Activated T-cell treated with anti-CD3 and anti-CD28 coated beads, Interleukin-2, amount 50 U/mL, for 48 hours (primary cell): ENCODE measurements at regions not wholly inside any gene's neighbourhood (a gene's known extent, or its start where the extent isn't known, plus 50 kb on each side); places are given as distances from the start of the nearest gene placed in this dataset.

ENCODE experiments used
- DNase-seq, 2 experiments: peaks; one replicate each; pipeline ENCODE4 v3.0.0-alpha.2; 2020

DNA sequence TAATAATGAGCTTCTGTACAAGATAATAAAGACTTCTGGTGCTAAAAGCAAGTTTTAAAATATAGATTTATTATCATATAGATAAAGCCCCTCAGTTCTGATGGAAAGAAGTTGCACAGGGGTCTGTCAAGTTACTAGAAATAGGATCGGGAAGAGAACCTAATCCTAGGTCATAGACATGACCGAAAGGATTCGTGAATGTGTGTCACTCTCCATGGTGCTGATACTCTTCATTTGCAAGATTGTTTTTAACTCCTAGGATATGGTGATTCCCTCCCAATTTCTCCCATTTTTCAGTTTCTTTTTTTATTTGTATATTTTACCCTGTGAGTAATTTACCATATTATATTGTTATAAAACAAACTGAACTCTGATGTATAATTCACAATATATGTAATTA is 58.9 kb upstream of the CTNNA2 start:
- no peak for DNase-seq

DNA sequence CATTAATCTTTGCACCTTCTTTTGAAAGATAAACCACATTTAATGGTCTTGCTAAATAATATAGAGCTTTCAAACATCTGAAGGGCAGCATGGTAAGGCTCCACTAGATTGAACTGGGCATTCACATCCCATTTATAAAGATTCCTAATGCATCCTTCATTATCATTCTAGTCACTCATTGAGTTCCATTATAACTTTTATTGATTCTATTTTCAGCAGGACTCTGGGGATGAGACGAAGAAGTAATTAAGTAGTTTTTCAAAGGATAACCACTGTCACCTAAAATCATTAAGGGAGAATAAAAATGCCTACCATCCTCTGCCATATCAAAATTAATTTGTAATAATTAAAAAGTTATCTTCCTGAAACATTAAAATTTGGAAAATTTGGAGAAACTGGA is 60.2 kb upstream of the CTNNA2 start:
- DNase-seq: no peak

DNA sequence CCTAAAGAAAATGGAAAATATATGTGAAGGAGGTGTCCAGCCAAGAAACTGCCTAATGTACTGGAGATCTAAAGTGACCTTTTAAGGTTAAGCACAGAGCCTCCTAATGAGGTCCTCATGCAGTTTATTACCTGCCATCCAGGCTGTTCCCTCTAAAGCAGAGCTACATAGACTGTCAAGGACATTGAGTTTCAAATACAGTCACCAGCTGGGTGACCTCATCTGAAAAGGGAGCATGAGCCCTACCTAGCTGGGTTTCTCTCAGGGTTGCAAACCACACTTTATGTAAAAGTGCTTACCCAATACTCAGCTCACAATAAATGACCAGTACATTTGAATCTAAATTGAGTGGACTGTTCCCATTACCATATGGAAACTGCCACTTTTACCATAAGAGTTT is 65.4 kb upstream of the CTNNA2 start:
- DNase-seq: no peak

DNA sequence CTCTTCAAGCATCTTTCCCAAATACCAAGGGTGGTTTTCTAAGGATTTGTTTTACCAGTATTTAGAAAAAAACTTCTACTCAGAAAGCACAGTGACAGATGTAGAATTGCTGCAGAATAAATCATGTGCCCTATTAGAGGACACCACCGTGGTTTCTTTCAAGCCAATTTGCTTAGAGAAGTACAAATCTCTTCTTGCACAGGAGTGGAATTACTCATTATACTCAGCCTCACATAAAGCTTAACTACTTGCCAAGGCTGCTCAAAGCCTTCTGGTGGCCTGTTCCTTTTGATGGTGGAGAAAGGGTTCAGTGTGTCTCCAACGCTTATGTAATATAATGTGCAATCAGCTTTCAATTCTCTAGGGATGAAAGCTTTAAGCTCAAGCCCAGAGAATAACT is 66.5 kb upstream of the CTNNA2 start:
- no peak for DNase-seq

DNA sequence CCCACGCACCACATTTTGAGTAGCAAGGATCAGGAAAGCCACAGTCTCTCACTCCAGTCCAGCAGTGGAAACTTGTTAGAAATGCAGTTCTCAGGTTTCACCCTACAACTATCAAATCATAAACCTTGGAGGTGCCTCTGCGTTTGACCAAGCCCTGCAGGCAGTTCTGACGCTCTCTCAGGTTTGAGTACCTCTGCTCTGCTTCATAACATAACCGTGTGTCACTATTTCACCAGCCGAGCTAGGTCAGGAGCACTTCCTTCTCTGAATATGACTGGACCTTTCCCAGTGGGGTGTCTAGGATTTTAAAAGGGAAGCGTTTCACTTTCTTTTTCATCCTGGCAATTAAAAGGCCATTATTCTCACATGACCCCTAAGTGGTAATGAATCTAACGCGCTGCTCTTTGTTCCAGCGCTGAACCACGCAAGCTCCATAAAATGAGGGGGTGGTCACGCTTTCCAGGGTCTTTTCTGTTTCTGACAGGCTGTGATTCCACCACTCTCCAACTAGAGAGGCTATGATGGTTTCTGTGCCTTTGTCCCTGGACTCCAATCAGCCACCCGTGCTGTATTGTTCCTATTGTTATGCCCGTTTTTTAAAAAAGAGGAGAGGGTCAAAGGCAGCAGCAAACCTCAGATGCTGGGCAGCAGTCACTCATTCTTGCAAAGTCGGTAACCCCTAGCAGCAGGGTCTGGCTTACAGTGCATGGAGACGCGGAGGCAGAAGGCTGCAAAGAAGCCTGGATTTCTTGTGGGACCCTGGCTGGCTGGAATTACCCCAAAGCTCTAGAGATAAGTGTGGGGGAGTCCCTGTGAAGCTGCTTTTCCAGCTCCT is 75.2 kb upstream of the CTNNA2 start:
- DNase-seq: no peak

DNA sequence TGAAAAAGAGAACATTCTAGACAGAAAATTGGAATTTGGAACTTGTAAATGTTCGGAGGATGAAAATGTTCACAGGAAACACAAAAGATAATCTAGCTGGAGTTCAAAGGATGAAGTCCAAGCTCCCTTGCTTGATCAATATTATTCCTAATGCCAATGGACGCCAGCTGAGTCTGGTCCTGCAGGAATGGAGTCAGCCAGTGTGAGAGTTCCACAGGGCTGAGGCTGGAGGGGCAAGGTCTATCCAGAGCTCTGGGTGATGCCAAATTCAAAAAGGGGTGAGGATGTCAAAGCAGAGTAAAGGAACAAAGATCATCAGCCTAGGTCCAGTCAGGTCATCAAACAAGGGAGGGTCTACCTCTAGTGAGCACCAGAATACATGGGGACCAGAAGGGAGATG is 78.5 kb upstream of the CTNNA2 start:
- no peak for DNase-seq

DNA sequence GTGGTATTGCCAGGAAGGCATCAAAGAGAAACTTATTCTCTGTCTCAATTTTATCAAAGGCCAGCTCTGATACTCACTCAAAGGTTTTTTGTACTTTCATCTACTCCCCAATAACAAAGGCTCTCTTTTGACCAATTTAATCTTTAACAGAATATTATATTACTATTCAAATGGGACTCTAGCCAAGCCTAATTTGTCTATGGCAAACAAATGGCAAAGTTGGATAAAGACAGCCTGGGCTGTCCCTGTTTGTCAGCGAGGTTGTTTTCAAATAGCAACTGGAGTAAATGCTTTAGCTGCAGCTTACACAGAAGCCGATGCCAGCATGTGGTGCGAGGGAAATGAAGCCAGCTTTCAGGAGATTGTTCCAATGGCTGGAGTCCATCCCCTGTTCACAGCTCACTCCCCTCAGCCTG is 80.1 kb upstream of the CTNNA2 start:
- DNase-seq: no peak

DNA sequence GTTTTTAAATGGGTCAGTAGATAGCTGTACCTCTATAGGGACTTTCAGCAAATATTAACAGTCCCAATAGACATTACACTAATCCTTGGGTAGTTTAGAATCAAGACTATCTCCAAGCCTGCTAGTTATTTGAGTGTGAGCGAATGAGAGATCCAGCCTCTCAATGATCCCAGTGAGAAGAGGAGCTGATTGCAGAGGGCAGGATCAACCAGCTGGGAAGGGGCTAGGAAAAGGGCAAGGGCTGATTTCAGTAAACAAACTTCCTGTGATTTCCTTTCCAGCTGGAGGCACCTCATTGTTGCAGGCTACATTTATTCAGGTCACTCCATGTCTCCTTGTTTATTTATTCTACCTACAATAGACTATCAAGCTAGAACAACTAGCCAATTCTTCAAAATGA is 84.1 kb upstream of the CTNNA2 start:
- no peak for DNase-seq

DNA sequence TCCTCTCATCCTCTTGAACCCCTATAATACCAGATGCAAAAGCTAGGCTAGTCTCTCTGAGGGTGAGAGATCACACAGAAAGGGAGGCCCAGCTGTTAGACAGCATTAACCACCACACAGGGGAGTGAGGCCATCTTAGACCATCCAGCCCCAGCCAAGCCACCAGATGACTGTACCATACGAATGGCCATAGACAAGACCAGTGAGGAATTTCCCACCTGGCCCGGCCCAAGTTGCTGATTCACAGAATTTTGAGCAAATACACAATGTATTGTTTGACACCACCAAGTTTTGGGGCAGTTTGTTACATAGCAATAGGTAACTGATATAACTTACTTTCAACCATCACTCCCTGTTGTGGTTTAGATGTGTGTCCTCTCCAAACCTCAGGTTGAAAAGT is 98.2 kb upstream of the CTNNA2 start:
- DNase-seq: no peak

DNA sequence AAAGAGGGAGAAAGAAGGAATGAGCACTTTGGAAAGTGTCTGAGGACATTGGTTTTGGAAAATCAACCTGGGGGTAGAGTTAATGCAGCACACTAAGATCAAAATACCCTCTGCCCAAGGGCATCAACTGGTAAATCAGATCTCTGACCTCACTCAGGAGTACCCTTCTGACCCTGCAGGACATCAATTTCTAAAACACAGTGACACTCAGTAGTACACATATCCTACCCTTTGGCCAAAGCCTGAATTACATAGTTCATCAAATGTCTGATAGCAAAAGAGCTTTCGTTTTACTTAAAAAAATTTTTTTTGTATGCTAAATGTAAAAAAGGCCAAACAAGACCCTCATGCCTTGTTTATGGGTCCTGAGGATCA is 118.4 kb upstream of the CTNNA2 start:
- DNase-seq: no peak

DNA sequence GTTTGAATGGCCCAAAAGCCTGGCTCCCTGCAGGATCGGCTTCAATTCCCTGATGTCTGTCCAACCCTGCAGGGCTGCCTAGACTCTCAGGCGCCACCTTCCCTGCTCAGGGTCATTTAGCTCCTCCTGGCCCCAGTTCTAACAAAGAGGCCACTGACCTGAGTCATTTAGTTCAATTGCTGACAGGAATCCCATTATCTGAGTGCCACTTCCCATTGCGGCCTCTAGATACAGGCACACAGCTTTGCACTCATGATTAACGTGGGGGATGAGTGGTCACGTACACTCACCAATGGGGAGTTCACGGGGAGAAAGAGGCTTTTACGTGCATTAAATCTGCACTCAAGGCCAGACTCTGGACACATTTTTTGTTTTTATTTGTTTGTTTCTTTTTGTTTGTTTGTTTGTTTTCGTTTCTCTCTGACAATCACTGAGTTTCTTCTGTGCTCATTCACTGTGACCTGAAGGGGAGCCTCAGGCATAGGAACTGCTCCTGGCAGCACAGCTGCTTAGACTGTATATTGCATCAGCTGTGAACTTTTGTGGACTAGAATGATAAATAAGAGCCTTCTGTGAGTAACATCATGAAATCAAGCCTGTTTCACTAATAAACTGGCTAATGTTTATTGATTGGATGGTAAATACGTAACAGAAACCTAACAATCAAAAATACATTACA is 118.9 kb upstream of the CTNNA2 start:
- DNase-seq: no peak

DNA sequence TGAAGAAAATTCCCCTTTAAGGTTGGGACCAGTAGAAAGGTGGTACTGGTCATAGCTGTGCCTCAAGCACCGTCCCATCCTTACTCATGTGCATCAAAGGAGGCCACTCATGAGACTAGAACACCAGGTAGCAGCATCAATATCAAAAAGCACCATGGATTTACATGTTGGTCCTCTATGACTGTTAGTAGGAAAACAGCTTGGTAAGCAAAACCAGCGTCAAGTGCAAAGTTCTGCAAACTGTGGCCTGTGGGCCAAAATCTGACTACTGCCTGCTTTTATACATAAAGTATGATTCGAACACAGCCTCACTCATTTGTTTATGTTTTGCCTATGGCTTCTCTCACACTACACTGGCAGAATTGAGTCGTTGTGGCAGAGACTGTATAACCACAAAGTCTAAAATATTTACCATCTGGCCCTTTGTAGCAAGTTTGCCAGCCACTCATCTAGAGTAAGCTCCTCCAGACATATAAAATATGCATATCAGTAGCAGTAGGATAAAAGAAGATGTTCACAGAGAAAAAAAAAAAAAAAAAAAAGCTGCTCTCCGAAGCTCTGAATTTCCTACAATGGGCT is 119.7 kb upstream of the CTNNA2 start:
- DNase-seq: no peak

DNA sequence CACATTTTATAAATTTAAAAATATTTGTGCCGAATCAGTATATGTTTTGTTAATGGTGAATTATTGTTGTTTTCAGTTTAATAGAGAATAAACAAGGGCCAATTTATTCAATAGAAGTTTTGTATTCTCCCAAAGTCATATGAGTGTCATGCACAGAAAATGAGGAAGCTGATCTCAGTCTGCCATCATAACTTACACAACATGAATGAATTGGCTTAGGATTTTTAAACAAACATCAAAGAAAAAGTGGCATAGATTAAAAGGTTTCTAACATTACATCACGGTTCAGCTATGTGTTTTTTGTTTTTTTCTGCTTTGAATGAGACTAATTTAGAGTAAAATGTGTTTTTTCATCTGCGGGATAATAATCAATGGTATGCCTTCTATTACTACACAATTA is 123.4 kb upstream of the CTNNA2 start:
- DNase-seq: no peak

DNA sequence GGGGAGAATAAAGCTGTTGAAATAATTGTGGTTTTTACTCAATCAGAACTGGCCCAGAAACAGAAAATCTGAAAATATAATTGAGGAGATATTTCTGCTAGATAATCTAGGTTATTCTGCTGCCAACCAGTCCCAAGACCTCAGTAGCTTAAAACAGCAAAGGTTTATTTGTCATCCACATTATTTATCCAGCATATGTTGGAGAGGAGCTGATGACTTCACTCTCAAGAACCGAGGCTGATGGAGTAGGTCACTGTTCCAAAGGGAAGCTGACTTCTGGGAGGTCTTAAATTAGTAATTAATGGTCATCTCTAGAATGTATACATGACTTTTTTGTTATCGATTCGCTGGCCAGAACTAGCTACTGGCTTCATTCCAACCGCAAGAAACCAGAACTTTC is 124.8 kb upstream of the CTNNA2 start:
- DNase-seq: no peak

DNA sequence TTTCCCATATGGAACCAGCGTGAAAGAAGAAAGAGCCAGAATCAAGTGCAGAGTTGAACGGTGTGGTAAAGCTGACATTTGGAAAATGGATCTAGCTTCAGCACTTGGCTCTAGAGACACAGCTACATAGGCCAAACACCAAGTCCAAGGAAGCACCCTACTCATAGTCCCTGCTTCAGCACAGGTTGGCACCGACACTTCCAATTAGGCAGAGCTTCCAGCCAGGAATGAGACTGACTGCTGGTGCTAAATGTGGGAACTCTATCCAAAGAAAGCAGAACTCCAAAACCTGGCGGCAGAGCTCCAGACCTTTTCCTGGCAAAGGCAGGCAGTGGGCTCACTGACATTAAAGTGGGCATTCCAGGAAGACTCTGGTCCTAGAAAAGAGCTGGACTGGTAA is 125.4 kb upstream of the CTNNA2 start:
- no peak for DNase-seq

DNA sequence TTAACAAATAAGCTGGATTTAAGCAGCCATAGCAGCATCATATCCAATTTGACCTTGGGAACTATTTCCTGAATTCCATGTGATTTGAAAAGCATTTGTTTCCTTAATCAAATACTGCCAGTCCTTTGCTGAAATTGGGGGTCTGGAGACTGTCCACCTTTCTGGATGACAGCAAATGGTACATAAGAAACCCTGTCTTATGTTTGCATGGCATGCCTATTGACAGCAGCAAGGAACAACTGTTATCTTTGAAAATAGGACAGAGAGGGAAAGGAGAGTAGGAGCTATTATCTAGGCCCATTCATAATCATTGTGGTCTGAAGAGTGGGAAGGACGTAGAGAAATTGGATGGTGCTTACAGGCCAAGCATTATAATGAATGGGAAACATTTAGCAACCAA is 129.2 kb upstream of the CTNNA2 start:
- DNase-seq: no peak

DNA sequence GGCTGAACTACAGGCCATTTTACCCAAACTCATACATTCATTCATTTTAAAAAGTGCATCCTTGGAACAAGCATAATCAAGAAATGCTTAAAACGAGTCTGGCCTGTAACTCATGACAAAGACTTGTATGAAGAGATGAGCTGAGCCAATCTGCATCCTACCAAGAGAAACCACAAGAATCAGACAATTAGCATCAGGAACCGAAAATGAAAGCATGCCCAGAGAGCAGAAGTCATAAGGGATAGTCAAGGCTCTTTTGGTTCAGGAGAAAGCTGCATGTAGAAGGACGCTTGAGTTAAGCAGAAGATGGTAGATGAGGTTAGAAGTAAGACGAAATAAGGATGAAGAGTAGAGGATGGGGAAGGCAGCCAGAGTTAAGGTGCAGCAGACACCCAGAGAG is 137.0 kb upstream of the CTNNA2 start:
- DNase-seq: no peak

DNA sequence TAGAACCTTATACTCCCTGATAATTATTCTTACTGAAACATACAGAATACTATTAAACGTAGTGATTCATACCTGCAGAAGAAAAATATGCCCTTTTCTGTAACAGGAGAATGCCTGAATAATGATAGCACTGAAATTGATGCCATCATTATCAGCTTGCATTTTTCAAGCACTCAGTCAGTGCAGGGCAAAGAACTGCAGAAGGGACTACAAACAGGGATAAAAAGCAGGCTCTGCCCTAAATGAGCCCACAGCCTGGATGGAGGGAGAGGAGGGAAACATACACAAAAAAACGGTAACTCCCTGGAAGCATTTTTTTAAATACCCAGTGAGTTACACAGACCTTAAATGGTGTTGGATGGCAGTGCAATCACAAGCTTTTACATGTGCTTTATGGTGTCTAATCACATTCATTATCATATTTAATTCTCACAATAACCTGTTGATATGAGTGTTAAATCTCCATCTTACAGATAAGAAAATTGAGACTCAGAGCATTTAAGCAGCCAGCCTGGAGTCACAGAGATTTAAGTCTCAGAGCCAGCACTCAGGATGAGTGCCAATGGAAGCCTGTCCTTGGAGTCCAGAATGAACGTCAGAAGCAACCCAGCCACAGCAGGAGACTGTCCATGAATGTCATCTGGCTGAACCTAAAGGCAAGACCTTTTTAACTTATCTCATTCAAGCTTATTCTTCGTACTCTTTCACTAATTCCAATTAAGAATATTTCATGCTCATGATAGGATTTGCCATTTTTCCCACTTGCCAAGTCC is 139.3 kb upstream of the CTNNA2 start:
- DNase-seq: no peak

DNA sequence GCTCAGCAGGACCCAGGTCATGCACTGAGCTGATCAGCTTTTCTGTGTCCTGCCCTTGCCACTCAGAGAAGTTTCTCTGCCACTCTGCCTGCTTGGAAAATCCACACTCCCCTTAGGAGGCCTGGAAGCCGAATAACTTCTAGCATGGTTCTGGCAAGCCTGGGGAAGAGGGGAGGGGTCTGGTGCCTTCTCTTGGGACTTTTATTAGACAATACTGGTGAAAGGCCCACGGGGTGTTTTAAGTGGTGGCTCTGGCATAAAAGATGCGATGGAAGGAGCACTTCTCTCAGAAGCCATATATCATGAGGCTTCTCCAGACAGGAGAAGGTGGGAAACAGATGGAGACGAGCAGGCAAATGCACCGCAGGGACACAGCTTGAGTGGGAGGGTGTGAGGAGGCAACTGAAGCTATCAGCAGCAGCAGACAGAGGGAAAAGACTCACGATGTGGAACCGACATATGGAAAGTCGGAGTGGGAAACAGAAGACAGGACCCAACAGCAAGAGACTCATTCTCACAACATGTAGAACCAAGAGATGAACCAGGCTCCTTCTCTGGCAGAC is 141.8 kb upstream of the CTNNA2 start:
- no peak for DNase-seq

DNA sequence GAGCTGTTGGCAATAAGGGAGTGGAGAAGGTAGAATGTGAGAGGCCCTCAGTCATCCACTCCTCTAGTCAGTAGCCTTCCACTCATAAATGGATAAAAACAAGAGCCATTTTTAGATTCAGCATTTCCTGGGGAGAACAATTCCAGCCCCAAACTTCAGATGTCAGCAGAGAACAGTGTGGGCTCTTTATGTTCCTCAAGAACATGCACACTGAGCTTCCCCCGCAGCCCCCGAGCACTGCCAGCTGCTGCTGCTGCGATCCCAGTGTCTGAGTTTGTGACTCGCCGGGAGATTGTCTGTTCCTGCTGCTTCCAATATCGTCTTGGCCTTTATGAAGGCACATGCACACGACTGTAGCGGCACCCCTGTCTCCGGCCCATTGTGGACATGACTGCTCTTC is 143.7 kb upstream of the CTNNA2 start:
- DNase-seq: no peak

DNA sequence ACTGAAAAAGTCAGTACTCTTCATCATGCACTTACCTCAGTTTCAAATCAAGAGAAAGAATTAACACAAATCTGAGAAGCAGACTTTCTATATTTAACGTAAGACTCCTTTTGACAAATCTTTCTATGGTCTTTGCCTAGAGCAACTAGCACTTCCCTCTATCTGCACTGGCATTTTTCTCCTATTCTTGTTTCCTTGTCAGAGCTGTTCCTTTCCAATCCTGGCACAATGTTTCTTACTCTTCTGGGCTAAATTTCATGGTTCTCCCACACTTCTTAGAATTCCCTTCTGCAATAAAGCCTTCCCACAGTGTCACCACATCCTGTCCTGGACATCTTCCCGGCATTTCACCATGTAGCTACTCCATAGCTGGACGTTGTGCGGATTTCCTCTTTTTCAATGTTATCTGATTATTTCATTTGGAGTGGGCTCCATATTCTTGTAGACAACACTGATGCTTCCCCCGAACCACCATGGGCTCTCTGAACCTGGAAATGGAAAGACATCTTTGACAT is 144.7 kb upstream of the CTNNA2 start:
- no peak for DNase-seq

DNA sequence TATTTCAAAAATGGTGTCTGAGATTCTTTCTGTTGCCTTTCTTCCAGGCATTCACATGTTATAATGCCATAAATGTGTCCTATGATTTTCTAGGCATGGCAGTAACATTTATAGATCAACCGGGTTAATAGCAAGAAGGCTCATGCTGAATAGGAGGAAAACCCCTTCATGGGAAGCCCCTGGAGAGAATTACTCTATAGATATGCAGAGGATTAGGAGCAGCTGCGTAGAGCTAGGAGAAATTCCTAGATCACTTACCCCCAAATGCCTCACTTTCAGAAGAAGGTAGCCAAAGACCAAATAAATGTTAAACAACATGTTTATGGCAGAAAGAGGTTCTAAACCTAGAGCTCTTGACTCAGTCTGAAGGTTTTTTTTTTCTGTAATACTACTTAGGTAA is 153.4 kb upstream of the CTNNA2 start:
- no peak for DNase-seq

DNA sequence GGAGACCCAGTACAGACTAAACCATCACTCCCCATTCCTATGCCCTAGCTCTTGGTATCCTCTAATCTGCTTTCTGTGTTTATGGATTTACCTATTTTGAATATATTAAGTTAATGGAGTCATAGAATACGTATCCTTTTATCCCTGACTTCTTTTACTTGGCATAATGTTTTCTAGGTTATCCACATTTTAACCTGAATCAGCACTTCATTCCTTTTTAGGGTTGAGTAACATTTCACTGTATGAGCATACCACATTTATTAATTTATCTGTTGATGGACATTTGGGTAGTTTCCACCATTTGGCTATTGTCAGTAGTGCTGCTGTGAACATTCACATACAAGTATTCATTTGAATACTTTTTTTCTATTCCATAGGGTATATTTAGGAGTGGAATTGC is 157.3 kb upstream of the CTNNA2 start:
- DNase-seq: no peak
